Fibroblast of mammary gland (primary cell): ENCODE measurements at regions not wholly inside any gene's neighbourhood (a gene's known extent, or its start where the extent isn't known, plus 50 kb on each side); places are given as distances from the start of the nearest gene placed in this dataset.

Source experiments
- DNase-seq: peaks from one replicate; pipeline ENCODE4 v3.0.0-alpha.2; 2010; ENCODE audit warnings: low read depth
- H3K4me3 ChIP-seq: 2 replicates; pipeline ENCODE4 v1.5.1; 2011; ENCODE audit warnings: low read depth, mild to moderate bottlenecking, low read length, moderate library complexity; ENCODE audit not compliant: control insufficient read depth
- CTCF ChIP-seq: conservative IDR thresholded peaks from 2 replicates; pipeline ENCODE4 v1.5.1; 2011; ENCODE audit warnings: low read depth, low read length, inconsistent platforms; ENCODE audit not compliant: control insufficient read depth, insufficient read depth

GRCh38 chrX:9180623-9181022 is 146.7 kb upstream of the FAM9B start:
- H3K4me3 ChIP-seq, result no peak overlapping the region
- DNase-seq, result no peak
- no peak for TF ChIP-seq CTCF

- no peak for TF ChIP-seq CTCF
- peak; percentile 39 for DNase-seq
- H3K4me3 ChIP-seq, result no peak overlapping the region
These were observed 148.1 kb upstream of the FAM9B start for GRCh38 chrX:9182041-9182440.

GRCh38 chrX:9183481-9183880 is 149.6 kb upstream of the FAM9B start:
- no peak for TF ChIP-seq CTCF
- no peak overlapping the region for H3K4me3 ChIP-seq
- no peak for DNase-seq

- no peak overlapping the region for H3K4me3 ChIP-seq
- no peak for DNase-seq
These were observed 150.3 kb upstream of the FAM9B start for GRCh38 chrX:9184211-9184610.

GRCh38 chrX:9188117-9188516 is 154.2 kb upstream of the FAM9B start:
- H3K4me3 ChIP-seq, result no peak overlapping the region
- no peak for DNase-seq
- no peak for TF ChIP-seq CTCF

More at GRCh38 chrX:9184211-9184610, 150.3 kb upstream of the FAM9B start:
- TF ChIP-seq CTCF, result no peak

GRCh38 chrX:9189286-9189685 is 155.4 kb upstream of the FAM9B start:
- DNase-seq, result no peak
- no peak for TF ChIP-seq CTCF

GRCh38 chrX:9191392-9191791 is 157.5 kb upstream of the FAM9B start:
- TF ChIP-seq CTCF, result no peak
- no peak overlapping the region for H3K4me3 ChIP-seq
- no peak for DNase-seq

More at GRCh38 chrX:9189286-9189685, 155.4 kb upstream of the FAM9B start:
- H3K4me3 ChIP-seq, result no peak overlapping the region
